ENCODE measurements at regions not wholly inside any gene's neighbourhood (a gene's known extent, or its start where the extent isn't known, plus 50 kb on each side); places are given as distances from the start of the nearest gene placed in this dataset.

- intact Hi-C loops (cut with DNase I, micrococcal nuclease), result no loop called here
- no peak overlapping the region for H3K4me3 Mint-ChIP-seq
Measured at GRCh38 chr2:228624733-228625132, 443.2 kb upstream of the SPHKAP start.

GRCh38 chr2:228615496-228615895 lies 434.0 kb upstream of the SPHKAP start:
- DNase-seq, result no peak
- H3K36me3 Mint-ChIP-seq (ENCODE audit: low read depth), result no peaks in the 10 kb centered on the region
- Histone ChIP-seq H3K36me3 (ENCODE audit: insufficient read depth, low read length) (no peaks in the 10 kb centered on the region), H3K27me3 (ENCODE audit: control insufficient read depth in 1 of 2, insufficient read depth in 2 of 2, low read length in 2 of 2) (no peaks in the 10 kb centered on the region), H3K9me3 (ENCODE audit: control insufficient read depth in 1 of 2, insufficient read depth in 1 of 2, low read length in 2 of 2) (peaks cover 0 to 12% of the 10 kb centered on the region in 2 experiments), H3K27ac (ENCODE audit: low read depth in 1 of 2, low read length in 2 of 2) (no peak overlapping the region), H3K4me3 (ENCODE audit: low read length) (no peak overlapping the region), H3K4me1 (ENCODE audit: insufficient read depth, low read length) (no peaks in the 10 kb centered on the region)
- no peak for ATAC-seq (ENCODE audit: poor library complexity)
- no peak overlapping the region for H3K4me3 Mint-ChIP-seq
- H3K27me3 Mint-ChIP-seq, result no peaks in the 10 kb centered on the region
- H3K27ac Mint-ChIP-seq, result no peak overlapping the region
- ChIA-PET CTCF (no interaction called here), POLR2A (no interaction called here)
- peaks cover 2% of the 10 kb centered on the region for H3K9me3 Mint-ChIP-seq
- no peak for TF ChIP-seq CTCF (IDR thresholded peaks at IDR 0.05)
- no peaks in the 10 kb centered on the region for H3K4me1 Mint-ChIP-seq (ENCODE audit: low read depth)
- intact Hi-C loops (cut with DNase I, micrococcal nuclease), result no loop called here

More at GRCh38 chr2:228624733-228625132, 443.2 kb upstream of the SPHKAP start:
- no peak for ATAC-seq (ENCODE audit: poor library complexity)
- Mint-ChIP-seq H3K36me3 (ENCODE audit: low read depth) (no peaks in the 10 kb centered on the region), H3K4me1 (ENCODE audit: low read depth) (no peaks in the 10 kb centered on the region), H3K9me3 (no peaks in the 10 kb centered on the region), H3K27me3 (no peaks in the 10 kb centered on the region), H3K27ac (no peak overlapping the region)
- no peak overlapping the region for H3K4me3 ChIP-seq (ENCODE audit: low read length)
- H3K27ac ChIP-seq (ENCODE audit: low read depth in 1 of 2, low read length in 2 of 2), result no peak overlapping the region
- H3K9me3 ChIP-seq (ENCODE audit: control insufficient read depth in 1 of 2, insufficient read depth in 1 of 2, low read length in 2 of 2), result peaks cover 0 to 7% of the 10 kb centered on the region in 2 experiments
- H3K36me3 ChIP-seq (ENCODE audit: insufficient read depth, low read length), result no peaks in the 10 kb centered on the region
- no peak for TF ChIP-seq CTCF (IDR thresholded peaks at IDR 0.05)
- H3K27me3 ChIP-seq (ENCODE audit: control insufficient read depth in 1 of 2, insufficient read depth in 2 of 2, low read length in 2 of 2), result no peaks in the 10 kb centered on the region
- H3K4me1 ChIP-seq (ENCODE audit: insufficient read depth, low read length), result no peaks in the 10 kb centered on the region
- no peak for DNase-seq
- POLR2A ChIA-PET, result no interaction called here
- CTCF ChIA-PET, result no interaction called here

- ATAC-seq (ENCODE audit: poor library complexity) (no peak), DNase-seq (no peak)
- Mint-ChIP-seq H3K27ac (no peak overlapping the region), H3K4me1 (ENCODE audit: low read depth) (no peaks in the 10 kb centered on the region), H3K9me3 (peaks cover 2% of the 10 kb centered on the region), H3K36me3 (ENCODE audit: low read depth) (no peaks in the 10 kb centered on the region), H3K27me3 (no peaks in the 10 kb centered on the region), H3K4me3 (no peak overlapping the region)
- no peak for TF ChIP-seq CTCF (IDR thresholded peaks at IDR 0.05)
- Histone ChIP-seq H3K36me3 (ENCODE audit: insufficient read depth, low read length) (no peaks in the 10 kb centered on the region), H3K4me3 (ENCODE audit: low read length) (no peak overlapping the region), H3K4me1 (ENCODE audit: insufficient read depth, low read length) (no peaks in the 10 kb centered on the region), H3K27ac (ENCODE audit: low read depth in 1 of 2, low read length in 2 of 2) (no peak overlapping the region), H3K27me3 (ENCODE audit: control insufficient read depth in 1 of 2, insufficient read depth in 2 of 2, low read length in 2 of 2) (no peaks in the 10 kb centered on the region), H3K9me3 (ENCODE audit: control insufficient read depth in 1 of 2, insufficient read depth in 1 of 2, low read length in 2 of 2) (peaks cover 0 to 12% of the 10 kb centered on the region in 2 experiments)
- intact Hi-C loops (cut with DNase I, micrococcal nuclease), result no loop called here
- ChIA-PET CTCF (no interaction called here), POLR2A (no interaction called here)
Measured at GRCh38 chr2:228614741-228615140, 433.3 kb upstream of the SPHKAP start.

All from CD4-positive, alpha-beta T cell (primary cell).